Neuron (in vitro differentiated cells): ENCODE measurements at regions not wholly inside any gene's neighbourhood (a gene's known extent, or its start where the extent isn't known, plus 50 kb on each side); places are given as distances from the start of the nearest gene placed in this dataset.

Source experiments
- H2AFZ ChIP-seq: one replicate; pipeline ENCODE4 v1.6.1; 2013; ENCODE audit warnings: low read depth, mild to moderate bottlenecking, inconsistent platforms, low read length, moderate library complexity
- H3K27me3 ChIP-seq: one replicate; pipeline ENCODE4 v1.6.1; 2013; ENCODE audit warnings: low read length; ENCODE audit not compliant: insufficient read depth
- H3K36me3 ChIP-seq: one replicate; pipeline ENCODE4 v1.6.1; 2013; ENCODE audit warnings: low read length; ENCODE audit not compliant: insufficient read depth
- H3K4me1 ChIP-seq: one replicate; pipeline ENCODE4 v1.6.1; 2013; ENCODE audit warnings: low read length; ENCODE audit not compliant: insufficient read depth
- H3K4me3 ChIP-seq: 2 replicates; pipeline ENCODE4 v1.5.1; 2013; ENCODE audit warnings: mild to moderate bottlenecking, low read length, moderate library complexity
- H3K9me3 ChIP-seq: one replicate; pipeline ENCODE4 v1.6.1; 2013; ENCODE audit warnings: low read length

GRCh38 chr4:92182006-92182735 lies 121.6 kb upstream of the GRID2 start:
- no peaks in the 10 kb centered on the region for H3K36me3 ChIP-seq
- no peak overlapping the region for H2AFZ ChIP-seq
- H3K9me3 ChIP-seq: no peaks in the 10 kb centered on the region
- H3K4me1 ChIP-seq: no peaks in the 10 kb centered on the region
- no peak overlapping the region for H3K4me3 ChIP-seq
- no peaks in the 10 kb centered on the region for H3K27me3 ChIP-seq

- no peak overlapping the region for H2AFZ ChIP-seq
- H3K27me3 ChIP-seq: no peaks in the 10 kb centered on the region
- no peaks in the 10 kb centered on the region for H3K36me3 ChIP-seq
- H3K4me3 ChIP-seq: no peak overlapping the region
- H3K9me3 ChIP-seq: no peaks in the 10 kb centered on the region
- H3K4me1 ChIP-seq: no peaks in the 10 kb centered on the region
Measured at GRCh38 chr4:92182736-92183407, 120.9 kb upstream of the GRID2 start.

GRCh38 chr4:92183825-92184224 lies 119.9 kb upstream of the GRID2 start:
- H3K36me3 ChIP-seq: no peaks in the 10 kb centered on the region
- H3K4me1 ChIP-seq: no peaks in the 10 kb centered on the region

GRCh38 chr4:92184566-92184965 lies 119.2 kb upstream of the GRID2 start:
- no peaks in the 10 kb centered on the region for H3K27me3 ChIP-seq
- H3K4me1 ChIP-seq: no peaks in the 10 kb centered on the region
- no peak overlapping the region for H2AFZ ChIP-seq
- no peaks in the 10 kb centered on the region for H3K9me3 ChIP-seq
- H3K36me3 ChIP-seq: no peaks in the 10 kb centered on the region
- H3K4me3 ChIP-seq: no peak overlapping the region

More at GRCh38 chr4:92183825-92184224, 119.9 kb upstream of the GRID2 start:
- Histone ChIP-seq H3K4me3 (no peak overlapping the region), H3K9me3 (no peaks in the 10 kb centered on the region), H3K27me3 (no peaks in the 10 kb centered on the region), H2AFZ (no peak overlapping the region)

GRCh38 chr4:92186239-92186638 lies 117.5 kb upstream of the GRID2 start:
- Histone ChIP-seq H3K27me3 (no peaks in the 10 kb centered on the region), H3K4me1 (no peaks in the 10 kb centered on the region), H3K36me3 (no peaks in the 10 kb centered on the region), H3K9me3 (no peaks in the 10 kb centered on the region), H2AFZ (no peak overlapping the region), H3K4me3 (no peak overlapping the region)

- Histone ChIP-seq H3K36me3 (no peaks in the 10 kb centered on the region), H3K4me1 (no peaks in the 10 kb centered on the region), H3K9me3 (no peaks in the 10 kb centered on the region), H3K4me3 (no peak overlapping the region), H3K27me3 (no peaks in the 10 kb centered on the region), H2AFZ (no peak overlapping the region)
Measured at GRCh38 chr4:92189146-92189545, 114.6 kb upstream of the GRID2 start.

- H3K4me1 ChIP-seq: no peaks in the 10 kb centered on the region
- H3K9me3 ChIP-seq: no peaks in the 10 kb centered on the region
- no peaks in the 10 kb centered on the region for H3K27me3 ChIP-seq
- H3K36me3 ChIP-seq: no peaks in the 10 kb centered on the region
- H2AFZ ChIP-seq: no peak overlapping the region
- no peak overlapping the region for H3K4me3 ChIP-seq
Measured at GRCh38 chr4:92198711-92199110, 105.1 kb upstream of the GRID2 start.

- Histone ChIP-seq H3K27me3 (no peaks in the 10 kb centered on the region), H3K4me1 (no peaks in the 10 kb centered on the region), H2AFZ (no peak overlapping the region), H3K9me3 (no peaks in the 10 kb centered on the region), H3K4me3 (no peak overlapping the region), H3K36me3 (no peaks in the 10 kb centered on the region)
Measured at GRCh38 chr4:92199135-92199534, 104.6 kb upstream of the GRID2 start.

GRCh38 chr4:92210906-92211305 lies 92.9 kb upstream of the GRID2 start:
- Histone ChIP-seq H3K36me3 (no peaks in the 10 kb centered on the region), H3K4me1 (no peaks in the 10 kb centered on the region), H3K27me3 (no peaks in the 10 kb centered on the region), H3K4me3 (no peak overlapping the region), H2AFZ (no peak overlapping the region), H3K9me3 (no peaks in the 10 kb centered on the region)

GRCh38 chr4:92215476-92215875 lies 88.3 kb upstream of the GRID2 start:
- Histone ChIP-seq H3K4me1 (no peaks in the 10 kb centered on the region), H3K4me3 (no peak overlapping the region), H3K27me3 (no peaks in the 10 kb centered on the region), H3K9me3 (no peaks in the 10 kb centered on the region), H2AFZ (no peak overlapping the region), H3K36me3 (no peaks in the 10 kb centered on the region)

GRCh38 chr4:92231511-92231910 lies 72.3 kb upstream of the GRID2 start:
- Histone ChIP-seq H3K36me3 (no peaks in the 10 kb centered on the region), H3K27me3 (no peaks in the 10 kb centered on the region), H3K4me3 (no peak overlapping the region), H3K9me3 (no peaks in the 10 kb centered on the region), H2AFZ (no peak overlapping the region), H3K4me1 (peaks cover 3% of the 10 kb centered on the region)

GRCh38 chr4:92232566-92232965 lies 71.2 kb upstream of the GRID2 start:
- Histone ChIP-seq H3K4me1 (peaks cover 3% of the 10 kb centered on the region), H3K36me3 (no peaks in the 10 kb centered on the region), H3K9me3 (no peaks in the 10 kb centered on the region)

GRCh38 chr4:92234393-92235176 lies 69.2 kb upstream of the GRID2 start:
- H3K4me3 ChIP-seq: no peak overlapping the region
- H3K9me3 ChIP-seq: no peaks in the 10 kb centered on the region
- no peak overlapping the region for H2AFZ ChIP-seq
- H3K36me3 ChIP-seq: no peaks in the 10 kb centered on the region
- peaks cover 3% of the 10 kb centered on the region for H3K4me1 ChIP-seq
- H3K27me3 ChIP-seq: no peaks in the 10 kb centered on the region

More at GRCh38 chr4:92232566-92232965, 71.2 kb upstream of the GRID2 start:
- no peaks in the 10 kb centered on the region for H3K27me3 ChIP-seq
- H3K4me3 ChIP-seq: no peak overlapping the region
- H2AFZ ChIP-seq: no peak overlapping the region
